ENCODE measurements at regions not wholly inside any gene's neighbourhood (a gene's known extent, or its start where the extent isn't known, plus 50 kb on each side); places are given as distances from the start of the nearest gene placed in this dataset.

DNA sequence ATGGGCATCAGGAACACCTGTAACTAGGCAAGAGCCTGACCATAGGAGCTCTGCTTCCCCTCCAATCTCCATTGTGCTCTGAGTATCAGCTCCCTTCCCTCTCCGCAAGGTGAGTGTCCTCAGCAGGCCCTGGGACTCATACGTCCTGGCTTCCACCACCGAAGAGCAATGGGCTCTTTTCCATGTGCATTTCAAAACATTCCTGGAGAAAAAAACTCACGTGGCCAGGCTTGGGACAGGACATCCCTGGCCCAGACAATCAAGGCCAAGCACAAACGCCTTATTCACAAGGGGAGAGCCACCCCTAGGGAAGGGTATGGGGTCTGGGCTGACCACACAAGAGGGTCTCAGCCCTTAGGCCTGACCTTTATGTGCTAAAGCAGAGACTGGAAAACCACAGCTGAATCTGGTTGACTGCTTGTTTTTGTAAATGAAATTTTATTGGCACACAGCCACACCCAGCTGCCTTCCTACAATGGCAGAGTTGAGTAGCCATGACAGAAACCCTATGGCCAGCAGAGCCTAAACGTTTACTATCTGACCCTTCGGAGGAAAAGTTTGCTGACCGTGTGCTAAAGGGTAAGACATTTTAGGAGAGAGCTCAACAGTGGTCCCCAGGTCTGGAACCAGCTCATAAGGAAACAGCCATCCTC is 175.7 kb upstream of the ARL4C start (continued):
- TF ChIP-seq RAD21 (IDR thresholded peaks at IDR 0.05; ENCODE audit: insufficient read depth, low read depth, low read length) (no peak), POLR2AphosphoS2 (IDR thresholded peaks at IDR 0.05; ENCODE audit: low read depth, low read length) (no peak)

DNA sequence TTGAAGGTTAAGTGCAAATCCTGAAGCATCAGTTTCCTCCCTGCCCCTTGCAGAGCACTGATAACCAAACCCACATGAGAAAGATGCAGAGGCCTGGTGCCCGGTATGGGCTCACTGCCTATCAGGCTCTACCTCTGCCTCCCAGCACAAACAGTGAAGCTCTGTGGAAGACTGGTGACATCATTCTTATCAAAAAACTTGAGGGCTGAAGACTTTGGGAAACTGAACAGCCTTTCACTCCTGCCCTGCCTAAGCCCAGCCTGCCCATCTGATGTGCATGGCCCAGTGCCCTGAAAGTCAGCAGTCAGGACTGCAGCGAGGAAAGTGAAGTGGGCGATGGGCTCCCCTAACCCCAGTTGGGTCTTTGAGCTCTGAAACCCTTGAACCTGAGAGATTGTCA is 174.8 kb upstream of the ARL4C start:
- Histone ChIP-seq H3K79me2 (ENCODE audit: control insufficient read depth, insufficient read depth, low read length) (no peaks in the 10 kb centered on the region), H3K27ac (ENCODE audit: control insufficient read depth, insufficient read depth) (no peak overlapping the region), H2AFZ (ENCODE audit: control insufficient read depth, low read depth, low read length) (no peak overlapping the region), H3K9ac (ENCODE audit: control insufficient read depth, insufficient read depth, low read length) (no peak overlapping the region), H3K4me1 (ENCODE audit: control insufficient read depth, insufficient read depth, low read length) (no peaks in the 10 kb centered on the region), H3K27me3 (replicated peaks in 1 of 2; ENCODE audit: control insufficient read depth in 2 of 2, insufficient read depth in 2 of 2, low read length in 1 of 2) (no peaks in the 10 kb centered on the region; a peak in 1 of 4 replicates), H3K4me2 (ENCODE audit: control insufficient read depth, insufficient read depth) (no peak overlapping the region), H3K9me3 (replicated peaks; ENCODE audit: control insufficient read depth, insufficient read depth, low read length) (no peaks in the 10 kb centered on the region), H3K4me3 (no peak overlapping the region), H4K20me1 (ENCODE audit: control insufficient read depth, insufficient read depth) (no peaks in the 10 kb centered on the region), H3K36me3 (ENCODE audit: control insufficient read depth in 2 of 2, insufficient read depth in 2 of 2, low read length in 1 of 2) (no peaks in the 10 kb centered on the region)
- ATAC-seq = no peak
- SMC1A ChIA-PET (ENCODE audit: uncharacterized antibody, unreplicated experiment) = no interaction called here
- RAD21 ChIA-PET (ENCODE audit: unreplicated experiment) = no interaction called here
- 32% methylated on average over 3 of the region's 3 CpGs for WGBS (ENCODE audit: insufficient coverage, insufficient replicate concordance, low lambda C conversion rate, missing lambda C conversion rate)
- DNase-seq (ENCODE audit: low read depth, low spot score) = no peak
- POLR2A ChIA-PET = no interaction called here
- intact Hi-C loops (cut with micrococcal nuclease; ENCODE audit: unreplicated experiment) (no loop called here), in situ Hi-C loops (cut with MboI) (no loop called here)
- no peak for TF ChIP-seq TCF12 (IDR thresholded peaks at IDR 0.05; ENCODE audit: low read depth, low read length)
- BruUV-seq (replicated peaks) = no TSS peak
- FAIRE-seq = no peak
- CTCF ChIA-PET = no interaction called here

DNA sequence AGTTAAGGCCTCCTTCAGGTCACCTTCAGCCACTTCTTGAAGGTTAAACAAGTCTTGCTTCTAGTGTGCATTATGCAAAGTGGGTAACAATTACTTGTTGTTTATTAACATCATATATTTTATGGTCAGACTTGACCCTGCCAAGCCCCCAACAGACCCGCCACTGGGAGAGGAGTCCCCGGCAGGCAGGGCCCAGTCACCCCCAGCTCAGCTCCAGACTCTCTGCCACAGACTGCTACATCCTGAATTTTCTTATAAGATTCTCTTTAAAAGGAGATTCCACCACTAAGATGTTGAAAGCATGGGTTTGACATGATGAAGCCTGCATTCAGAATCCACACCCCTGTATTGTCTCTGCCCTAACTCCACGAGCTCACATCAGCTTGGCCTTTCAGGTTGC is 174.3 kb upstream of the ARL4C start:
- no TSS peak for BruUV-seq (replicated peaks)
- ChIA-PET POLR2A (no interaction called here), SMC1A (ENCODE audit: uncharacterized antibody, unreplicated experiment) (no interaction called here), RAD21 (ENCODE audit: unreplicated experiment) (no interaction called here), CTCF (no interaction called here)
- no peaks in the 10 kb centered on the region for H3K9me3 ChIP-seq (replicated peaks; ENCODE audit: control insufficient read depth, insufficient read depth, low read length)
- no peak for DNase-seq (ENCODE audit: low read depth, low spot score)
- in situ Hi-C loops (cut with MboI) = no loop called here
- H3K4me2 ChIP-seq (ENCODE audit: control insufficient read depth, insufficient read depth) = no peak overlapping the region
- no peaks in the 10 kb centered on the region for H4K20me1 ChIP-seq (ENCODE audit: control insufficient read depth, insufficient read depth)
- no peak for TF ChIP-seq HCFC1 (IDR thresholded peaks at IDR 0.05; ENCODE audit: low read length)
- TF ChIP-seq, protein P1, sequence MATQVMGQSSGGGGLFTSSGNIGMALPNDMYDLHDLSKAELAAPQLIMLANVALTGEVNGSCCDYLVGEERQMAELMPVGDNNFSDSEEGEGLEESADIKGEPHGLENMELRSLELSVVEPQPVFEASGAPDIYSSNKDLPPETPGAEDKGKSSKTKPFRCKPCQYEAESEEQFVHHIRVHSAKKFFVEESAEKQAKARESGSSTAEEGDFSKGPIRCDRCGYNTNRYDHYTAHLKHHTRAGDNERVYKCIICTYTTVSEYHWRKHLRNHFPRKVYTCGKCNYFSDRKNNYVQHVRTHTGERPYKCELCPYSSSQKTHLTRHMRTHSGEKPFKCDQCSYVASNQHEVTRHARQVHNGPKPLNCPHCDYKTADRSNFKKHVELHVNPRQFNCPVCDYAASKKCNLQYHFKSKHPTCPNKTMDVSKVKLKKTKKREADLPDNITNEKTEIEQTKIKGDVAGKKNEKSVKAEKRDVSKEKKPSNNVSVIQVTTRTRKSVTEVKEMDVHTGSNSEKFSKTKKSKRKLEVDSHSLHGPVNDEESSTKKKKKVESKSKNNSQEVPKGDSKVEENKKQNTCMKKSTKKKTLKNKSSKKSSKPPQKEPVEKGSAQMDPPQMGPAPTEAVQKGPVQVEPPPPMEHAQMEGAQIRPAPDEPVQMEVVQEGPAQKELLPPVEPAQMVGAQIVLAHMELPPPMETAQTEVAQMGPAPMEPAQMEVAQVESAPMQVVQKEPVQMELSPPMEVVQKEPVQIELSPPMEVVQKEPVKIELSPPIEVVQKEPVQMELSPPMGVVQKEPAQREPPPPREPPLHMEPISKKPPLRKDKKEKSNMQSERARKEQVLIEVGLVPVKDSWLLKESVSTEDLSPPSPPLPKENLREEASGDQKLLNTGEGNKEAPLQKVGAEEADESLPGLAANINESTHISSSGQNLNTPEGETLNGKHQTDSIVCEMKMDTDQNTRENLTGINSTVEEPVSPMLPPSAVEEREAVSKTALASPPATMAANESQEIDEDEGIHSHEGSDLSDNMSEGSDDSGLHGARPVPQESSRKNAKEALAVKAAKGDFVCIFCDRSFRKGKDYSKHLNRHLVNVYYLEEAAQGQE (IDR thresholded peaks at IDR 0.05; ENCODE audit: low read depth, low read length) = no peak
- H3K9ac ChIP-seq (ENCODE audit: control insufficient read depth, insufficient read depth, low read length) = no peak overlapping the region
- H2AFZ ChIP-seq (ENCODE audit: control insufficient read depth, low read depth, low read length) = no peak overlapping the region
- FAIRE-seq = no peak
- intact Hi-C loops (cut with micrococcal nuclease; ENCODE audit: unreplicated experiment) = no loop called here
- H3K4me3 ChIP-seq = no peak overlapping the region
- no peaks in the 10 kb centered on the region for H3K79me2 ChIP-seq (ENCODE audit: control insufficient read depth, insufficient read depth, low read length)
- no peaks in the 10 kb centered on the region for H3K27me3 ChIP-seq (replicated peaks in 1 of 2; ENCODE audit: control insufficient read depth in 2 of 2, insufficient read depth in 2 of 2, low read length in 1 of 2)
- H3K36me3 ChIP-seq (ENCODE audit: control insufficient read depth in 2 of 2, insufficient read depth in 2 of 2, low read length in 1 of 2) = no peaks in the 10 kb centered on the region
- no peaks in the 10 kb centered on the region for H3K4me1 ChIP-seq (ENCODE audit: control insufficient read depth, insufficient read depth, low read length)
- WGBS (ENCODE audit: insufficient coverage, insufficient replicate concordance, low lambda C conversion rate, missing lambda C conversion rate) = 34% methylated on average over 3 of the region's 3 CpGs
- H3K27ac ChIP-seq (ENCODE audit: control insufficient read depth, insufficient read depth) = no peak overlapping the region
- ATAC-seq = no peak
